Spleen (tissue), 7 donors: ENCODE measurements at regions not wholly inside any gene's neighbourhood (a gene's known extent, or its start where the extent isn't known, plus 50 kb on each side); places are given as distances from the start of the nearest gene placed in this dataset.

Source experiments
- POLR2A ChIP-seq, 3 donors: fragments of 450-650 bp; IDR thresholded peaks; one replicate each; pipeline ENCODE4 v1.5.1; 2017; ENCODE audit warnings: antibody characterized with exemption in 3 of 3, mild to moderate bottlenecking in 1 of 3
- TF ChIP-seq, protein P1 (sequence below), 11 experiments: fragments of 200-600 bp in 7 of 11; fragments of 450-650 bp in 4 of 11; sonication (generic) in 4 of 11; IDR thresholded peaks in 8 of 11; conservative IDR thresholded peaks in 3 of 11; 1 replicate in 7 of 11; 2 replicates in 4 of 11; pipeline versions ENCODE4 v1.4.0 to v1.8.0; 2016 to 2021; ENCODE audit warnings: antibody characterized with exemption in 11 of 11, inconsistent platforms in 4 of 11, mild to moderate bottlenecking in 1 of 11
- donor health status: DM: no; HTN: no; CAD: no; lungs with moderate emphysema.
- donor health status: DM: no; HTN: no; CAD: no.
- donor health status: DM: no; HTN: no; CAD: no.

DNA sequence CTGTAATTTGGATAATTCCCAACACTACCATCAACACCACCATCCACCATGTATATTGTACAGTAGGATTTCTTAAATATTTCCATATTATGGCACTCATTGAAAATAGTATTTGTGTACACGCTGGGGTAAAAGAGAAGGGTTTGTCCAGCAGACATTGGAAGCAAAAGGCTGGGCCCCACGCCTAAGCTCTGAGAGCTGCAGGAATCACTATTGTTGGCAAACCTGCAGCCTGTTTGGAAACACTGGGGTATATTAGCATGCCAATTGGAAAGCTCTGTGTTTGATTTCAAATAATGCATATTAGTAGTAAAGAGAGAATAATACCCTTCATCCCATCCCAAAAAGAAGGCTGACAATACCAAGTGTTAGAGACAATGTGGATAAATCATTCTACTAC, 81.5 kb upstream of the DPYD start:
- TF ChIP-seq, protein P1, sequence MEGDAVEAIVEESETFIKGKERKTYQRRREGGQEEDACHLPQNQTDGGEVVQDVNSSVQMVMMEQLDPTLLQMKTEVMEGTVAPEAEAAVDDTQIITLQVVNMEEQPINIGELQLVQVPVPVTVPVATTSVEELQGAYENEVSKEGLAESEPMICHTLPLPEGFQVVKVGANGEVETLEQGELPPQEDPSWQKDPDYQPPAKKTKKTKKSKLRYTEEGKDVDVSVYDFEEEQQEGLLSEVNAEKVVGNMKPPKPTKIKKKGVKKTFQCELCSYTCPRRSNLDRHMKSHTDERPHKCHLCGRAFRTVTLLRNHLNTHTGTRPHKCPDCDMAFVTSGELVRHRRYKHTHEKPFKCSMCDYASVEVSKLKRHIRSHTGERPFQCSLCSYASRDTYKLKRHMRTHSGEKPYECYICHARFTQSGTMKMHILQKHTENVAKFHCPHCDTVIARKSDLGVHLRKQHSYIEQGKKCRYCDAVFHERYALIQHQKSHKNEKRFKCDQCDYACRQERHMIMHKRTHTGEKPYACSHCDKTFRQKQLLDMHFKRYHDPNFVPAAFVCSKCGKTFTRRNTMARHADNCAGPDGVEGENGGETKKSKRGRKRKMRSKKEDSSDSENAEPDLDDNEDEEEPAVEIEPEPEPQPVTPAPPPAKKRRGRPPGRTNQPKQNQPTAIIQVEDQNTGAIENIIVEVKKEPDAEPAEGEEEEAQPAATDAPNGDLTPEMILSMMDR (IDR thresholded peaks at IDR 0.05 in 8 of 11, conservative IDR thresholded peaks at IDR 0.05 in 3 of 11), result no peak
- no peak for TF ChIP-seq POLR2A (IDR thresholded peaks at IDR 0.05)
